ENCODE measurements at regions not wholly inside any gene's neighbourhood (a gene's known extent, or its start where the extent isn't known, plus 50 kb on each side); places are given as distances from the start of the nearest gene placed in this dataset.

DNA sequence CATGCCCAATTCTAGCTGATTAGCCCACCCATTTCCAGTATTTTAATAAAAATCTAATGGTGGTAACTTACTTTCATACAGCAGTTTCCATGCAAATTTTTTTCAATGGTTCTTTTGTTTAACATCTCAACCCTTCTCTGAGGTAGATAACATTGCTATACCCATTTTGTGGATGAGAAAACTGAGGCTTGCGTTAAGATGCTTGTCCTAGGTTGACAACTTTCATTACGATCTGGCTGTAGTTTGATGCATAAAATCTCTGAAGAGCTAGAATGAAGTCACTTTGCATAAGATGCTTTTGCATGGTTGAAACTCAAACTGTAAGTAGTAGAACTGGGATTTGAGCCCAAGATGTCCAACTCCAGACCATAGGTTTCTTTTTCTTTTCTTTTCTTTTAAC is 309.5 kb upstream of the PODXL start:
- Histone ChIP-seq H3K4me1 (peaks cover 4% of the 10 kb centered on the region), H2AFZ (replicated peaks) (no peak overlapping the region), H3K4me2 (no peak overlapping the region), H3K27ac (no peak overlapping the region), H4K20me1 (ENCODE audit: low read depth) (no peaks in the 10 kb centered on the region), H3K27me3 (no peaks in the 10 kb centered on the region), H3K4me3 (no peak overlapping the region), H3F3A (ENCODE audit: low read depth) (no peaks in the 10 kb centered on the region), H3K9me3 (ENCODE audit: low read depth) (no peaks in the 10 kb centered on the region), H3K79me2 (ENCODE audit: low read depth) (no peaks in the 10 kb centered on the region), H3K9ac (no peak overlapping the region), H3K36me3 (no peaks in the 10 kb centered on the region)
- Mint-ChIP-seq H3K9me3 (no peaks in the 10 kb centered on the region), H3K4me3 (no peak overlapping the region), H3K27ac (no peak overlapping the region), H3K4me1 (peaks cover 9% of the 10 kb centered on the region), H3K36me3 (no peaks in the 10 kb centered on the region), H3K27me3 (ENCODE audit: insufficient read depth, low read depth) (peaks cover 8% of the 10 kb centered on the region)
- DNase-seq (ENCODE audit: low spot score) = no peak
- TF ChIP-seq, protein P1, sequence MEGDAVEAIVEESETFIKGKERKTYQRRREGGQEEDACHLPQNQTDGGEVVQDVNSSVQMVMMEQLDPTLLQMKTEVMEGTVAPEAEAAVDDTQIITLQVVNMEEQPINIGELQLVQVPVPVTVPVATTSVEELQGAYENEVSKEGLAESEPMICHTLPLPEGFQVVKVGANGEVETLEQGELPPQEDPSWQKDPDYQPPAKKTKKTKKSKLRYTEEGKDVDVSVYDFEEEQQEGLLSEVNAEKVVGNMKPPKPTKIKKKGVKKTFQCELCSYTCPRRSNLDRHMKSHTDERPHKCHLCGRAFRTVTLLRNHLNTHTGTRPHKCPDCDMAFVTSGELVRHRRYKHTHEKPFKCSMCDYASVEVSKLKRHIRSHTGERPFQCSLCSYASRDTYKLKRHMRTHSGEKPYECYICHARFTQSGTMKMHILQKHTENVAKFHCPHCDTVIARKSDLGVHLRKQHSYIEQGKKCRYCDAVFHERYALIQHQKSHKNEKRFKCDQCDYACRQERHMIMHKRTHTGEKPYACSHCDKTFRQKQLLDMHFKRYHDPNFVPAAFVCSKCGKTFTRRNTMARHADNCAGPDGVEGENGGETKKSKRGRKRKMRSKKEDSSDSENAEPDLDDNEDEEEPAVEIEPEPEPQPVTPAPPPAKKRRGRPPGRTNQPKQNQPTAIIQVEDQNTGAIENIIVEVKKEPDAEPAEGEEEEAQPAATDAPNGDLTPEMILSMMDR (IDR thresholded peaks at IDR 0.05) = no peak
- TF ChIP-seq EZH2phosphoT487 (IDR thresholded peaks at IDR 0.05) (no peak), EZH2 (IDR thresholded peaks at IDR 0.05) (no peak)

DNA sequence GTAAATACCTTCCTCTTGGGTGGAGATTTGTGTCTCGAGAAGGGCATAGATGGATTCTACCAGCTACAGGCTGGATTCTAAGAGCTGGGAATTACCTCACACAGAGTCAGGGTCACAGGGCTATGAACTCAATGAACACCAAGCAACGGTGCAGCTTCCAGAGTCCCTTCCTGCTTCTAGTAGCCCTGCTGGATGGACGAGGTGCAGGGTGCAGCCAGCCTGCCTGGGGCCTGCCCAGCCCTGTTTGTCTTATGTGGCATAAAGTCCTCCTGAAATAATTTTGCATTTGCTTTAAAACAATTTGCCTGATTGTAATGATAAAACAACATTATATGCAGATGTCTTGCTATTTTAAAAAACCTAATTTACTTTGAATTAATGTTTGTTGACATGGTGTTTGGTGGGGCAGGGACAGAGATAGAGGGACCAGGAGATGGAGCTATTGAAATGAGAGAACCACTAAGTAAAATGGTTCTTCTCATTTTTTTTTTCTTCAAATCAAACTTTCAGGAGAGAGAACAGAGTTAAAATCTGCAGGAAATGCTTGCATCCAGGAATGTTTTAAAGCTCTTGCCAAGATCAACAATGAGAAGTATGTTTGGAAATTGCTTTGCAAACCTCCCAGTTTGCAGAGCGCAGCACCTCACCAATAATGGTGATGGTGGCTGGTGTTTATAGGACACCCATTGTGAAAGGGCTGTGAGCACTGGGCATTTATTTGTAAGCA is 305.4 kb upstream of the PODXL start:
- Mint-ChIP-seq H3K4me1 (peaks cover 17% of the 10 kb centered on the region), H3K27me3 (ENCODE audit: insufficient read depth, low read depth) (peaks cover 8% of the 10 kb centered on the region), H3K4me3 (no peak overlapping the region), H3K27ac (no peak overlapping the region), H3K36me3 (no peaks in the 10 kb centered on the region), H3K9me3 (no peaks in the 10 kb centered on the region)
- H3K4me3 ChIP-seq = no peak overlapping the region
- H3K4me2 ChIP-seq = no peak overlapping the region
- no peaks in the 10 kb centered on the region for H3K79me2 ChIP-seq (ENCODE audit: low read depth)
- no peak overlapping the region for H2AFZ ChIP-seq (replicated peaks)
- no peaks in the 10 kb centered on the region for H3K27me3 ChIP-seq
- no peaks in the 10 kb centered on the region for H3K36me3 ChIP-seq
- peaks cover 10% of the 10 kb centered on the region for H3K4me1 ChIP-seq
- H4K20me1 ChIP-seq (ENCODE audit: low read depth) = no peaks in the 10 kb centered on the region
- TF ChIP-seq EZH2 (IDR thresholded peaks at IDR 0.05) = no peak
- no peak for TF ChIP-seq EZH2phosphoT487 (IDR thresholded peaks at IDR 0.05)
- TF ChIP-seq, protein P1 (IDR thresholded peaks at IDR 0.05) = no peak
- H3K27ac ChIP-seq = no peak overlapping the region
- H3K9me3 ChIP-seq (ENCODE audit: low read depth) = no peaks in the 10 kb centered on the region
- DNase-seq (ENCODE audit: low spot score) = no peak
- H3K9ac ChIP-seq = no peak overlapping the region
- peaks cover 13% of the 10 kb centered on the region for H3F3A ChIP-seq (ENCODE audit: low read depth)

DNA sequence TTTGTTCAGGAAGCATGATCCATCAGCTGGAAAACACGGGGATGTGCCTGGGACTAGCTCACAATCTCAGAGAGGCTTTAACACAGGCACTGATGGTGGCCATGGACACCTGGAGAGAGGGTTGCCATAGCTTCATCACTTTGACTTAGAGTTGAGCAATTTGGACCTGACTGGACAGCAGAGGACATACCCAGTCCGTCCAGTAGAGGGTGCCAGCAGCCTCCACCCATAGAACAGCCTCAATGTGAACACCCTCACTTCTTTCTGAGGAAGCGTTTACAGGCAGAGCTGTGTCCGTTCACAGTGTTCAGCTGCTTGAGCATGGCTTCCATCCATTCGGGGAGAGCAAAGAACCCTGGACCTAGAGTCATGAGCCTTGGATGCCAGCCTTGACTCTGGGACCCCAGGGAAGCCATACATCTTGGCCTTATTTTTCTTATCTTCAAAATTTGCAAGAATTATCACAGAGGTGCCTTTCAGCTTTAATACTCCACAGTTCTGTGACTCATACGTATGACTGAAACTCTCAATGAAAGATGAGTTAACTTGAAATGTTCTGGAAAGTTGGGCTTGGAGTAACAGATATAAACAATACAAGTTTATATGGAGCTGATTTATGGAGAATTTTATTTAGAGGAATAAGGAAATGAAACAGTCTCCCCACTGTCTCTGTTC is 302.9 kb upstream of the PODXL start:
- H2AFZ ChIP-seq (replicated peaks) = peak overlapping the region; percentile 11
- peak overlapping the region; percentile 62 for H3K27ac Mint-ChIP-seq

More for the DNA sequence above, 302.9 kb upstream of the PODXL start:
- TF ChIP-seq, protein P1 (IDR thresholded peaks at IDR 0.05) = peak; percentile 94
- TF ChIP-seq EZH2 (IDR thresholded peaks at IDR 0.05) = no peak
- Mint-ChIP-seq H3K9me3 (peaks cover 3% of the 10 kb centered on the region), H3K4me1 (peaks cover 17% of the 10 kb centered on the region), H3K4me3 (no peak overlapping the region), H3K27me3 (ENCODE audit: insufficient read depth, low read depth) (peaks cover 3% of the 10 kb centered on the region), H3K36me3 (no peaks in the 10 kb centered on the region)
- Histone ChIP-seq H3K27ac (no peak overlapping the region), H3K4me3 (no peak overlapping the region), H3F3A (ENCODE audit: low read depth) (peaks cover 13% of the 10 kb centered on the region), H4K20me1 (ENCODE audit: low read depth) (no peaks in the 10 kb centered on the region), H3K9me3 (ENCODE audit: low read depth) (no peaks in the 10 kb centered on the region), H3K4me1 (peaks cover 10% of the 10 kb centered on the region), H3K4me2 (peak overlapping the region; percentile 23), H3K79me2 (ENCODE audit: low read depth) (no peaks in the 10 kb centered on the region), H3K27me3 (no peaks in the 10 kb centered on the region), H3K9ac (no peak overlapping the region), H3K36me3 (no peaks in the 10 kb centered on the region)
- DNase-seq (ENCODE audit: low spot score) = peak; percentile 75
